Heart left ventricle (tissue), 16 donors: ENCODE measurements at regions not wholly inside any gene's neighbourhood (a gene's known extent, or its start where the extent isn't known, plus 50 kb on each side); places are given as distances from the start of the nearest gene placed in this dataset.

Source experiments
- ATAC-seq, 4 donors: fragments of 200-7000 bp; cut with Tn5 transposase; one replicate each; pipeline ENCODE4 v1.9.1; 2020 to 2022; ENCODE audit warnings: moderate library complexity in 4 of 4, mild to moderate bottlenecking in 3 of 4, moderate number of reproducible peaks in 1 of 4
- DNase-seq, 5 donors: peaks; one replicate each; pipeline ENCODE4 v3.0.0-alpha.2; 2020
- H3K27ac ChIP-seq, 12 donors: fragments of 200-600 bp; sonication (generic) in 4 of 12; one replicate each; pipeline versions ENCODE4 v1.5.0 to v1.8.0; 2016 to 2022; ENCODE audit warnings: mild to moderate bottlenecking in 2 of 12
- H3K27me3 ChIP-seq, 9 donors: fragments of 200-600 bp; sonication (generic) in 2 of 9; one replicate each; pipeline versions ENCODE4 v1.5.1 to v1.8.0; 2016 to 2022; ENCODE audit warnings: mild to moderate bottlenecking in 3 of 9
- H3K36me3 ChIP-seq, 9 donors: fragments of 200-600 bp; sonication (generic) in 2 of 9; one replicate each; pipeline versions ENCODE4 v1.5.0 to v1.8.0; 2018 to 2022; ENCODE audit warnings: mild to moderate bottlenecking in 2 of 9
- H3K4me1 ChIP-seq, 12 donors: fragments of 200-600 bp; sonication (generic) in 4 of 12; one replicate each; pipeline versions ENCODE4 v1.5.0 to v1.8.0; 2016 to 2022; ENCODE audit warnings: mild to moderate bottlenecking in 3 of 12
- H3K4me3 ChIP-seq, 12 donors: fragments of 200-600 bp; sonication (generic) in 4 of 12; one replicate each; pipeline versions ENCODE4 v1.5.0 to v1.8.0; 2017 to 2022; ENCODE audit warnings: mild to moderate bottlenecking in 9 of 12, moderate library complexity in 4 of 12
- H3K9me3 ChIP-seq, 12 donors: fragments of 200-600 bp; sonication (generic) in 4 of 12; one replicate each; pipeline versions ENCODE4 v1.5.0 to v1.8.0; 2016 to 2022; ENCODE audit warnings: mild to moderate bottlenecking in 1 of 12
- POLR2A ChIP-seq, 2 donors: fragments of 450-650 bp; IDR thresholded peaks; one replicate each; pipeline ENCODE4 v1.6.1; 2017; ENCODE audit warnings: antibody characterized with exemption in 2 of 2, mild to moderate bottlenecking in 2 of 2, moderate library complexity in 2 of 2
- WGBS, 4 donors: extraction: QIAGEN DNeasy Blood & Tissue Kit in 2 of 4; methylation state at CpG; one replicate each; pipeline versions ENCODE4 v1.1.5 to v1.1.7; 2013 to 2018; 5-methylcytosine and 5-hydroxymethylcytosine counted together
- intact Hi-C, 10 donors: fragments of 100-400 bp; cut with DNase I; formaldehyde crosslinking; loops; one replicate each; pipeline versions ENCODE4 v1.11.1 to v1.14.2; 2022
- TF ChIP-seq, protein P1 (sequence below), 12 donors: fragments of 200-600 bp; sonication (generic) in 4 of 12; IDR thresholded peaks; one replicate each; pipeline versions ENCODE4 v1.5.0 to v1.8.0; 2018 to 2022; ENCODE audit warnings: antibody characterized with exemption in 12 of 12, mild to moderate bottlenecking in 5 of 12
- donor health status: ischemic (EF 13 %, LVEDD 7.1; RV severe dilation, severe dysfunction).
- donor health status: healthy with polysubstance abuse.
- donor health status: DM: no; HTN: yes; CAD: no.
- donor health status: DM: no; HTN: no; CAD: no.
- donor health status: ischemic (EF 25% LVEDD 6.9; RV normal size, moderate dysfunction).
- donor health status: ischemic (EF 25% LVEDD 5.7; RV mildly dilated, moderate dysfunction).
- donor health status: healthy.
- donor health status: DM: yes; HTN: yes; CAD: no.
- donor health status: ischemic (EF 35%, LVEDD 5.7; RV mildly dilated, moderate dysfunction).
- donor health status: nonischemic (EF 11% LVEDD 7.7; RV severe dilation, severe dysfunction).
- donor health status: DM: yes; HTN: yes; CAD: no.
- donor health status: PGD.
- donor health status: ischemic (EF 29% LVEDD 5.4; RV normal size, mild dysfunction).
- donor health status: nonischemic (EF 23%, LVEDD 6.1; RV moderate dilation, normal function).

GRCh38 chr12:77166696-77167095, 101.3 kb upstream of the E2F7 start:
- 79 to 88% (median 84%) methylated on average over 2 of the region's 2 CpGs for WGBS, 4 donors
- H3K27ac ChIP-seq = no peak overlapping the region
- no peaks in the 10 kb centered on the region for H3K9me3 ChIP-seq
- TF ChIP-seq POLR2A (IDR thresholded peaks at IDR 0.05) = no peak
- TF ChIP-seq, protein P1, sequence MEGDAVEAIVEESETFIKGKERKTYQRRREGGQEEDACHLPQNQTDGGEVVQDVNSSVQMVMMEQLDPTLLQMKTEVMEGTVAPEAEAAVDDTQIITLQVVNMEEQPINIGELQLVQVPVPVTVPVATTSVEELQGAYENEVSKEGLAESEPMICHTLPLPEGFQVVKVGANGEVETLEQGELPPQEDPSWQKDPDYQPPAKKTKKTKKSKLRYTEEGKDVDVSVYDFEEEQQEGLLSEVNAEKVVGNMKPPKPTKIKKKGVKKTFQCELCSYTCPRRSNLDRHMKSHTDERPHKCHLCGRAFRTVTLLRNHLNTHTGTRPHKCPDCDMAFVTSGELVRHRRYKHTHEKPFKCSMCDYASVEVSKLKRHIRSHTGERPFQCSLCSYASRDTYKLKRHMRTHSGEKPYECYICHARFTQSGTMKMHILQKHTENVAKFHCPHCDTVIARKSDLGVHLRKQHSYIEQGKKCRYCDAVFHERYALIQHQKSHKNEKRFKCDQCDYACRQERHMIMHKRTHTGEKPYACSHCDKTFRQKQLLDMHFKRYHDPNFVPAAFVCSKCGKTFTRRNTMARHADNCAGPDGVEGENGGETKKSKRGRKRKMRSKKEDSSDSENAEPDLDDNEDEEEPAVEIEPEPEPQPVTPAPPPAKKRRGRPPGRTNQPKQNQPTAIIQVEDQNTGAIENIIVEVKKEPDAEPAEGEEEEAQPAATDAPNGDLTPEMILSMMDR (IDR thresholded peaks at IDR 0.05) = no peak
- intact Hi-C loops = no loop called here
- no peak for DNase-seq
- no peaks in the 10 kb centered on the region for H3K4me1 ChIP-seq
- H3K27me3 ChIP-seq = no peaks in the 10 kb centered on the region
- ATAC-seq = no peak
- no peaks in the 10 kb centered on the region for H3K36me3 ChIP-seq
- no peak overlapping the region for H3K4me3 ChIP-seq

- no peaks in the 10 kb centered on the region for H3K36me3 ChIP-seq
- H3K4me3 ChIP-seq = no peak overlapping the region
- H3K27me3 ChIP-seq = no peaks in the 10 kb centered on the region
- no peak for ATAC-seq
- no peak for TF ChIP-seq POLR2A (IDR thresholded peaks at IDR 0.05)
- TF ChIP-seq, protein P1 (IDR thresholded peaks at IDR 0.05) = no peak
- no peaks in the 10 kb centered on the region for H3K4me1 ChIP-seq
- H3K9me3 ChIP-seq = no peaks in the 10 kb centered on the region
- intact Hi-C loops = no loop called here
- WGBS, 4 donors = 90 to 94% (median 91%) methylated on average over 3 of the region's 3 CpGs
- DNase-seq = no peak
- H3K27ac ChIP-seq = no peak overlapping the region
Measured at GRCh38 chr12:77163074-77164038, 98.0 kb upstream of the E2F7 start.

- H3K27ac ChIP-seq = no peak overlapping the region
- intact Hi-C loops = no loop called here
- 43 to 56% (median 50%) methylated on average over 2 of the region's 2 CpGs for WGBS, 4 donors
- H3K27me3 ChIP-seq = no peaks in the 10 kb centered on the region
- no peaks in the 10 kb centered on the region for H3K4me1 ChIP-seq
- TF ChIP-seq POLR2A (IDR thresholded peaks at IDR 0.05) = no peak
- TF ChIP-seq, protein P1 (IDR thresholded peaks at IDR 0.05) = no peak
- ATAC-seq (no peak), DNase-seq (no peak)
- no peaks in the 10 kb centered on the region for H3K9me3 ChIP-seq
- no peaks in the 10 kb centered on the region for H3K36me3 ChIP-seq
- no peak overlapping the region for H3K4me3 ChIP-seq
Measured at GRCh38 chr12:77161944-77162343, 96.6 kb upstream of the E2F7 start.

GRCh38 chr12:77160931-77161330, 95.6 kb upstream of the E2F7 start:
- ATAC-seq = no peak
- no peak for DNase-seq
- H3K9me3 ChIP-seq = no peaks in the 10 kb centered on the region
- no peak overlapping the region for H3K27ac ChIP-seq
- no peaks in the 10 kb centered on the region for H3K36me3 ChIP-seq
- TF ChIP-seq, protein P1 (IDR thresholded peaks at IDR 0.05) = no peak
- TF ChIP-seq POLR2A (IDR thresholded peaks at IDR 0.05) = no peak
- no peaks in the 10 kb centered on the region for H3K27me3 ChIP-seq
- intact Hi-C loops = no loop called here
- H3K4me3 ChIP-seq = no peak overlapping the region
- no peaks in the 10 kb centered on the region for H3K4me1 ChIP-seq
